Panc1 (cell line): ENCODE measurements at regions not wholly inside any gene's neighbourhood (a gene's known extent, or its start where the extent isn't known, plus 50 kb on each side); places are given as distances from the start of the nearest gene placed in this dataset.

Source experiments
- ATAC-seq: fragments of 200-7000 bp; cut with Tn5 transposase; 2 replicates; pipeline ENCODE4 v1.9.1; 2020; ENCODE audit warnings: mild to moderate bottlenecking, moderate library complexity
- BruUV-seq: library from RNA; stranded (reverse); fragments of 400-500 nt; replicated peaks from 2 replicates; lab custom pipeline; 2021; lab: Mats Ljungman, UMichigan
- CTCF ChIA-PET: fragments of 300-600 bp; sonication (Branson Sonifier 250); formaldehyde crosslinking; loops from one replicate; lab custom pipeline; 2022; ENCODE audit warnings: antibody characterized with exemption; lab: Charles Lee
- POLR2A ChIA-PET: fragments of 300-600 bp; sonication (Branson Sonifier 250); formaldehyde crosslinking; loops from one replicate; lab custom pipeline; 2022; ENCODE audit warnings: antibody characterized with exemption; lab: Charles Lee
- DNase-seq: peaks from one replicate; pipeline ENCODE4 v3.0.0-alpha.2; 2010; ENCODE audit warnings: low read depth, low spot score
- H3K27ac ChIP-seq: 2 replicates; pipeline ENCODE4 v1.5.1; 2011; ENCODE audit warnings: mild to moderate bottlenecking, low read length, inconsistent platforms
- H3K27me3 ChIP-seq: fragments of 200-500 bp; sonication (Bioruptor generic); 2 replicates; pipeline ENCODE4 v1.6.0; 2014; ENCODE audit warnings: low read length, inconsistent platforms; ENCODE audit not compliant: control insufficient read depth, insufficient read depth
- H3K36me3 ChIP-seq: fragments of 200-500 bp; sonication (Bioruptor generic); 2 replicates; pipeline ENCODE4 v1.5.1; 2014; ENCODE audit warnings: inconsistent platforms, mild to moderate bottlenecking, low read length, moderate library complexity; ENCODE audit not compliant: control insufficient read depth, insufficient read depth
- H3K4me1 ChIP-seq: 2 replicates; pipeline ENCODE4 v1.5.1; 2011; ENCODE audit warnings: inconsistent platforms, mild to moderate bottlenecking, low read length, moderate library complexity; ENCODE audit not compliant: control insufficient read depth, insufficient read depth
- H3K4me3 ChIP-seq, 2 experiments: 2 replicates each; pipeline ENCODE4 v1.5.1; 2011 to 2012; ENCODE audit warnings: low read depth in 2 of 2, low read length in 2 of 2, mild to moderate bottlenecking in 2 of 2, inconsistent platforms in 1 of 2, moderate library complexity in 1 of 2
- H3K9me3 ChIP-seq: fragments of 200-500 bp; sonication (Bioruptor generic); 2 replicates; pipeline ENCODE4 v1.5.1; 2014; ENCODE audit warnings: low read depth, mild to moderate bottlenecking, inconsistent platforms, low read length, moderate library complexity; ENCODE audit not compliant: control insufficient read depth, insufficient read depth
- CTCF ChIP-seq: fragments of 450-650 bp; IDR thresholded peaks from 2 replicates; pipeline ENCODE4 v1.5.1; 2017; ENCODE audit warnings: mild to moderate bottlenecking
- POLR2AphosphoS5 ChIP-seq: IDR thresholded peaks from 2 replicates; pipeline ENCODE4 v1.6.1; 2012; ENCODE audit warnings: mild to moderate bottlenecking, low read depth, low read length, moderate library complexity
- REST ChIP-seq, 2 experiments: IDR thresholded peaks; 2 replicates each; pipeline ENCODE4 v1.6.1; 2011 to 2012; ENCODE audit warnings: low read depth in 2 of 2, control low read depth in 1 of 2, low read length in 1 of 2, mild to moderate bottlenecking in 1 of 2, moderate library complexity in 1 of 2; ENCODE audit not compliant: insufficient read depth in 1 of 2
- SIN3A ChIP-seq: IDR thresholded peaks from 2 replicates; pipeline ENCODE4 v1.6.1; 2012; ENCODE audit warnings: low read depth, mild to moderate bottlenecking, low read length, moderate library complexity, borderline replicate concordance; ENCODE audit not compliant: insufficient read depth
- TCF7L2 ChIP-seq: IDR thresholded peaks from 2 replicates; pipeline ENCODE4 v1.6.1; 2011; ENCODE audit warnings: mild to moderate bottlenecking, low read depth, low read length, inconsistent platforms
- in situ Hi-C: cut with HindIII; loops from 2 replicates; pipeline ENCODE4 v1.10.0; 2016; ENCODE audit warnings: low sequenced_read_pairs, low pct_unique_long_range_greater_than_20kb
- intact Hi-C: fragments of 100-400 bp; cut with micrococcal nuclease; formaldehyde crosslinking; loops from one replicate; pipeline ENCODE4 v1.10.0; 2022; ENCODE audit not compliant: unreplicated experiment

- H3K4me1 ChIP-seq = no peaks in the 10 kb centered on the region
- H3K27me3 ChIP-seq = no peaks in the 10 kb centered on the region
- DNase-seq = no peak
- TF ChIP-seq TCF7L2 = no peak
- TF ChIP-seq SIN3A = no peak
- TF ChIP-seq CTCF = no peak
- no peak for TF ChIP-seq REST (IDR thresholded peaks at IDR 0.05; ENCODE audit: insufficient read depth in 1 of 2, low read depth in 2 of 2, low read length in 1 of 2)
- no peak for TF ChIP-seq POLR2AphosphoS5
- no TSS peak for BruUV-seq
- H3K27ac ChIP-seq = no peak overlapping the region
- in situ Hi-C loops (no loop called here), intact Hi-C loops (no loop called here)
- H3K9me3 ChIP-seq = no peaks in the 10 kb centered on the region
- H3K36me3 ChIP-seq = no peaks in the 10 kb centered on the region
- ChIA-PET CTCF (no interaction called here), POLR2A (no interaction called here)
- ATAC-seq = no peak
- no peak overlapping the region for H3K4me3 ChIP-seq
These were observed 1066.7 kb downstream of the GRM8 start for GRCh38 chr7:126185959-126186580.

GRCh38 chr7:126179916-126180315 is 1072.8 kb downstream of the GRM8 start:
- no peaks in the 10 kb centered on the region for H3K36me3 ChIP-seq
- no peak for ATAC-seq
- no TSS peak for BruUV-seq

More at GRCh38 chr7:126179916-126180315, 1072.8 kb downstream of the GRM8 start:
- ChIA-PET CTCF (no interaction called here), POLR2A (no interaction called here)
- Histone ChIP-seq H3K9me3 (no peaks in the 10 kb centered on the region), H3K27me3 (no peaks in the 10 kb centered on the region), H3K27ac (no peak overlapping the region), H3K4me1 (no peaks in the 10 kb centered on the region), H3K4me3 (no peak overlapping the region)
- intact Hi-C loops = no loop called here
- DNase-seq = no peak
- TF ChIP-seq POLR2AphosphoS5 (no peak), REST (IDR thresholded peaks at IDR 0.05; ENCODE audit: insufficient read depth in 1 of 2, low read depth in 2 of 2, low read length in 1 of 2) (no peak), TCF7L2 (no peak), CTCF (no peak), SIN3A (no peak)
- in situ Hi-C loops = no loop called here
